VCaP (cell line): ENCODE measurements at regions not wholly inside any gene's neighbourhood (a gene's known extent, or its start where the extent isn't known, plus 50 kb on each side); places are given as distances from the start of the nearest gene placed in this dataset.
"Not testable (repeated sequence)": the region's sequence is repeated elsewhere in the genome, so short reads cannot be mapped to it uniquely, and the experiment has no call there.

Experiments used
- H3K27ac ChIP-seq: fragments of 450-650 bp; 2 replicates; pipeline ENCODE4 v1.5.1; 2017
- CTCF ChIP-seq: fragments of 450-650 bp; conservative IDR thresholded peaks from 2 replicates; pipeline ENCODE4 v1.5.1; 2017; ENCODE audit warnings: mild to moderate bottlenecking, moderate library complexity

DNA sequence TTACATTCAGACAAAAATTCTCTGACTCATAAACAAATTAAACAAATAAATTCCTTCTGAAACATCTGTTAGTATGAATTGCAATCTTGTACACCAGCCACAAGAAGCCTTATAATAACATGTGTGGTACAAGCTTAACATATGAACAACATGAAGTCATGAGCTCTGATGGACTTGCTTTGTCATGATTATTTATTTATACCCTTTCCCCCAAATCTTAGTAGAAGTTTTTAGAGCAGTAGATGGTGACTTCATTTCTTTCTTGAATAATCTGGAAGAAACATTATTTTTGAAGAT, 633.4 kb downstream of the EPHA3 start:
- H3K27ac ChIP-seq = no peak overlapping the region
- TF ChIP-seq CTCF = no peak

DNA sequence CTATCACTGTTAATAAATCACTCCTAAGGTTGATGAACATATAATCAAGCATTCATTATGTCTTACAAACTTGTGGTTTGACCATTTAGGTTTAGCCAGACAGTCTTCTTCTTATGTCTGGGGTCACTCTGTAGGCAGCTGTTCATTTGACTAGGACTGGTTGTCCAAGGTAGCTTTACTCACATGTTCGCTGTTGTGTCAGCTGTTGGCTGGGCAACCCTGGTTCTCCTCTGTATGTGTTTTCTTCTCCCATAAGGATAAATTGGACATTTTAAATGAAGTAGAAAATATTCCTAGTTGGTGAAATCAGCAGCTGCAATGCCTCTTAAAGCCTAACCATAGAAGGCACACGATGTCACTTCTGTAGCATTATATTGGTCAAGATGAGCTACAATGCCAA, 635.1 kb downstream of the EPHA3 start:
- TF ChIP-seq CTCF = no peak
- H3K27ac ChIP-seq = no peak overlapping the region

- not testable (repeated sequence) for H3K27ac ChIP-seq
Observed at GRCh38 chr3:89747541-89748278, 640.3 kb downstream of the EPHA3 start.

DNA sequence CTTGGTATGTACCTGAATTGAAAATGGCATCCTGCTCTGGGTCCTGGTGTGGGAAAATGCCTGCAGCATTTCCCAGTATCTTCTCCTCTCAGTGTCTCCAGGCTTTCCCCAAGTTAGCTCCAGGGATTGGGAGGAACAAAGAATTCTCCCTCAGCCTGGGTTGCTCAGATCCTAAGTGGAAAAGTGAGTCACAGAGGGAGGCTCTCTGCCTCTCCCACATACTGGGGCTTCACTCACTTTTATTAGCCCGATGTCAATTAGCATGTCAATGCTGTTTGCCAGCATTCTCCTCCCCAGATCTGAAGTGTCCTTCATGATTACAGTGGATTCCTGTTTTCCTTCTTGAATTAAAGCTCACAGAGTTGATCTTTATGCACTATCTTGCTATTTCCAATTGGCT, 655.0 kb downstream of the EPHA3 start:
- no peak for TF ChIP-seq CTCF
- H3K27ac ChIP-seq = no peak overlapping the region

- no peak overlapping the region for H3K27ac ChIP-seq
- TF ChIP-seq CTCF = no peak
Observed at GRCh38 chr3:89783341-89783927, 676.0 kb downstream of the EPHA3 start.

GRCh38 chr3:89787485-89787884, 680.1 kb downstream of the EPHA3 start:
- H3K27ac ChIP-seq = no peak overlapping the region
- TF ChIP-seq CTCF = no peak

DNA sequence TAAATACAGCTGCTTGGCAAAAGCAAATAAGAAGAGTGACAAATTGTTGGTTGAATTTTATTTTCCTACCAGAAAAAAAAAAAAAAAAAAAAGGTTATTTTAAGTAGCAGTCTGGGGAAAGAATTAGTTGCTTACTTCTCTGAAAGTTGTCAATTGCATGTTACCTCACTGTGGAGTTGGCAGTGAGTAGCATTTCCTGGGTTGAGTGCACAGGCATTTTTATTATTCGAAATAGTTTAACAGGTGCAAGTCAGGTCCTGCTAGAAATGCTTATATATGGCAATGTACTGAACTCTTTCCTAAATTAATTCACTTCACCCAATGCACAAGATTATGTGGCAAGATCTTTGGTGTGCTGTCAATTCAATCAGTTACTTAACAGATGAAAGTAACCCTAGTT, 680.6 kb downstream of the EPHA3 start:
- TF ChIP-seq CTCF = no peak
- H3K27ac ChIP-seq = no peak overlapping the region

- TF ChIP-seq CTCF = no peak
- no peak overlapping the region for H3K27ac ChIP-seq
Observed at GRCh38 chr3:89795506-89795905, 688.1 kb downstream of the EPHA3 start.
